Large intestine (tissue), 3 donors: ENCODE measurements at regions not wholly inside any gene's neighbourhood (a gene's known extent, or its start where the extent isn't known, plus 50 kb on each side); places are given as distances from the start of the nearest gene placed in this dataset.

Experiments
- DNase-seq, 2 donors: peaks; one replicate each; pipeline versions ENCODE4 v3.0.0 to v3.0.0-alpha.2; 2013
- H3K27ac ChIP-seq: one replicate; pipeline ENCODE4 v1.5.1; 2013; ENCODE audit warnings: low read length
- H3K27me3 ChIP-seq: 2 replicates; pipeline ENCODE4 v1.6.1; 2013; ENCODE audit warnings: low read length; ENCODE audit not compliant: control insufficient read depth, insufficient read depth
- H3K36me3 ChIP-seq: 2 replicates; pipeline ENCODE4 v1.6.1; 2013; ENCODE audit warnings: low read length; ENCODE audit not compliant: control insufficient read depth, insufficient read depth
- H3K4me1 ChIP-seq: one replicate; pipeline ENCODE4 v1.6.1; 2013; ENCODE audit warnings: low read length; ENCODE audit not compliant: control insufficient read depth, insufficient read depth
- H3K4me3 ChIP-seq: one replicate; pipeline ENCODE4 v1.5.1; 2013; ENCODE audit warnings: low read length
- H3K9me3 ChIP-seq: one replicate; pipeline ENCODE4 v1.6.1; 2013; ENCODE audit warnings: mild to moderate bottlenecking, low read depth, low read length, moderate library complexity; ENCODE audit not compliant: control insufficient read depth
- WGBS: methylation state at CpG from one replicate; pipeline ENCODE4 v1.1.5; 2013; ENCODE audit warnings: low lambda C conversion rate; ENCODE audit not compliant: insufficient coverage; 5-methylcytosine and 5-hydroxymethylcytosine counted together

- Histone ChIP-seq H3K36me3 (no peaks in the 10 kb centered on the region), H3K9me3 (no peaks in the 10 kb centered on the region), H3K4me3 (no peak overlapping the region), H3K27me3 (no peaks in the 10 kb centered on the region), H3K4me1 (no peaks in the 10 kb centered on the region), H3K27ac (no peak overlapping the region)
- WGBS, result no CpG with 5 or more reads among the region's 2 CpGs
- no peak for DNase-seq
These were observed 413.0 kb upstream of the PTPRD start for GRCh38 chr9:11025775-11026174.

GRCh38 chr9:11038366-11038765 is 425.6 kb upstream of the PTPRD start:
- Histone ChIP-seq H3K4me1 (no peaks in the 10 kb centered on the region), H3K36me3 (no peaks in the 10 kb centered on the region), H3K9me3 (no peaks in the 10 kb centered on the region), H3K27me3 (no peaks in the 10 kb centered on the region), H3K27ac (no peak overlapping the region), H3K4me3 (no peak overlapping the region)
- no CpG with 5 or more reads among the region's 7 CpGs for WGBS
- DNase-seq, result no peak

DNA sequence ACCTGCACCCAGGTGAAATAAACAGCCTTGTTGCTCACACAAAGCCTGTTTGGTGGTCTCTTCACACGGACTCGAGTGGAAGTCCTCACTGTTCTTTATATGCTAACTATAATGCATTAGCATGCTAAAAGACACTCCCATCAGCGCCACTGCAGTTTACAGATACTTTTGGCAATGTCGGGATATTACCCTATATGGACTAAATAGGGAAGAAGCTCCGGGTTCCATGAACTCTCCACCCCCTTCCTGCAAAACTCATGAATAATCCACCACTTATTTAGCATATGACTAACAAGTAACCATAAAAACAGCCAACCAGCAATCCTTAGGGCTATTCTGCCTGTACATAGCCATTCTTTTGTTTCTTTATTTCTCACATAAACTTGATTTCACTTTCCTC is 426.2 kb upstream of the PTPRD start:
- Histone ChIP-seq H3K9me3 (no peaks in the 10 kb centered on the region), H3K27ac (no peak overlapping the region), H3K4me1 (no peaks in the 10 kb centered on the region), H3K36me3 (no peaks in the 10 kb centered on the region), H3K4me3 (no peak overlapping the region), H3K27me3 (no peaks in the 10 kb centered on the region)
- DNase-seq, result no peak
- no CpG with 5 or more reads among the region's 5 CpGs for WGBS

- H3K4me3 ChIP-seq, result no peak overlapping the region
- WGBS, result 100% methylated on average over 1 of the region's 2 CpGs
These were observed 432.8 kb upstream of the PTPRD start for GRCh38 chr9:11045589-11045988.

GRCh38 chr9:11063263-11063662 is 450.5 kb upstream of the PTPRD start:
- H3K36me3 ChIP-seq, result no peaks in the 10 kb centered on the region
- H3K9me3 ChIP-seq, result no peaks in the 10 kb centered on the region
- H3K27ac ChIP-seq, result no peak overlapping the region
- H3K4me1 ChIP-seq, result no peaks in the 10 kb centered on the region
- H3K4me3 ChIP-seq, result no peak overlapping the region
- DNase-seq, result peak in 1 of 2 donors; percentile 14
- H3K27me3 ChIP-seq, result no peaks in the 10 kb centered on the region

More at GRCh38 chr9:11045589-11045988, 432.8 kb upstream of the PTPRD start:
- H3K9me3 ChIP-seq, result no peaks in the 10 kb centered on the region
- no peaks in the 10 kb centered on the region for H3K4me1 ChIP-seq
- H3K27me3 ChIP-seq, result no peaks in the 10 kb centered on the region
- no peaks in the 10 kb centered on the region for H3K36me3 ChIP-seq
- no peak overlapping the region for H3K27ac ChIP-seq
- no peak for DNase-seq

DNA sequence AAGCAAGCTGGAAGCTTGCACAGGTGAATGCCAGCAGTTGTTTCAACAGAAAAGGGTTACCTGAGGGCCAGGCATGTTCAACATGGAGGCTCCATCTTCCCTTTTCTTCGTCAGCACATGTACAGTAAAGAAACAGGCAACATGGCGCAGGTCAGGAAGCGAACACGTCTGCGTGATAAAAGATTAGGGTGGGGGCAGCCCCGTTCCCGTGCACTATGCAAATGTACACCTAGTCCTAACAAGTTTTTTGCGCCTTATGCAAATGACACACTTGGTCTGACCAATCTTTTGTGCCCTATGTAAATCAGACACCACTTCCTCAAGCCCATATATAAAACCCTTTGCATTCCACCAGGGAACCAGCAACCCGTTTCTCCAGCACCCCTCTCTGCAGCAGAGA is 452.1 kb upstream of the PTPRD start:
- WGBS, result 93% methylated on average over 2 of the region's 9 CpGs
- H3K9me3 ChIP-seq, result no peaks in the 10 kb centered on the region

DNA sequence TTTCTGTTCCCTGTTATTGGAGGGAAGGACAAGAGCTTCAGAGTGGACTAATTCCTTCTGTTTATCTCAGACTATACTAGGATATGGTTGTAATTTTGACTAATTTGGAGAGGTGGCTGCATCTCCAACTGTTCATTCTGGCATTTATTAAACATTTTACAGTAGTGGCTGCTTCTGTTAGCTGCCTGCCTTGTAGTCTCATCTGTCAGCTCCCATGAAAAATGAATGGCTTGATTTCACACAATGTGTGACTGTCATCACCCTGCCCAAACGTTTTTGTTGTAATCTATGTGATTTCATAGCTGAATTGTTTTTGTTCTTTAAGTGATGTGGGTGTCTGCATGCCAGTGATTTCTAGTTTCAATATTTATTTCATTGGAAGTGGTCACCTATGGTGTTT is 459.4 kb upstream of the PTPRD start:
- no peaks in the 10 kb centered on the region for H3K9me3 ChIP-seq
- no peak overlapping the region for H3K4me3 ChIP-seq
- H3K27ac ChIP-seq, result no peak overlapping the region
- DNase-seq, result no peak
- WGBS, result 0% methylated on average over 1 of the region's 1 CpG
- H3K27me3 ChIP-seq, result no peaks in the 10 kb centered on the region
- H3K4me1 ChIP-seq, result no peaks in the 10 kb centered on the region
- H3K36me3 ChIP-seq, result no peaks in the 10 kb centered on the region

More for the DNA sequence above, 452.1 kb upstream of the PTPRD start:
- H3K4me3 ChIP-seq, result no peak overlapping the region
- H3K27me3 ChIP-seq, result no peaks in the 10 kb centered on the region
- H3K4me1 ChIP-seq, result no peaks in the 10 kb centered on the region
- H3K36me3 ChIP-seq, result no peaks in the 10 kb centered on the region
- no peak overlapping the region for H3K27ac ChIP-seq
- no peak for DNase-seq

- no peak for DNase-seq
- Histone ChIP-seq H3K4me1 (no peaks in the 10 kb centered on the region), H3K27me3 (no peaks in the 10 kb centered on the region), H3K9me3 (peaks cover 3% of the 10 kb centered on the region), H3K36me3 (no peaks in the 10 kb centered on the region), H3K4me3 (no peak overlapping the region), H3K27ac (no peak overlapping the region)
- WGBS, result 94% methylated on average over 2 of the region's 2 CpGs
These were observed 473.8 kb upstream of the PTPRD start for GRCh38 chr9:11086561-11086960.

- 40% methylated on average over 1 of the region's 1 CpG for WGBS
- no peak overlapping the region for H3K4me3 ChIP-seq
- H3K27me3 ChIP-seq, result no peaks in the 10 kb centered on the region
- no peaks in the 10 kb centered on the region for H3K4me1 ChIP-seq
- DNase-seq, result no peak
- H3K27ac ChIP-seq, result no peak overlapping the region
- peaks cover 3% of the 10 kb centered on the region for H3K9me3 ChIP-seq
- H3K36me3 ChIP-seq, result no peaks in the 10 kb centered on the region
These were observed 476.1 kb upstream of the PTPRD start for GRCh38 chr9:11088821-11089374.

- WGBS, result 80% methylated on average over 1 of the region's 1 CpG
- Histone ChIP-seq H3K36me3 (no peaks in the 10 kb centered on the region), H3K27ac (no peak overlapping the region), H3K27me3 (no peaks in the 10 kb centered on the region), H3K4me1 (no peaks in the 10 kb centered on the region), H3K9me3 (no peaks in the 10 kb centered on the region), H3K4me3 (no peak overlapping the region)
- DNase-seq, result no peak
These were observed 480.2 kb upstream of the PTPRD start for GRCh38 chr9:11092974-11093373.

- Histone ChIP-seq H3K27ac (no peak overlapping the region), H3K9me3 (no peaks in the 10 kb centered on the region), H3K36me3 (no peaks in the 10 kb centered on the region), H3K27me3 (no peaks in the 10 kb centered on the region), H3K4me1 (no peaks in the 10 kb centered on the region), H3K4me3 (no peak overlapping the region)
- 100% methylated on average over 1 of the region's 1 CpG for WGBS
- no peak for DNase-seq
These were observed 484.2 kb upstream of the PTPRD start for GRCh38 chr9:11097020-11097419.
